Left lung (tissue), 4 donors: ENCODE measurements at regions not wholly inside any gene's neighbourhood (a gene's known extent, or its start where the extent isn't known, plus 50 kb on each side); places are given as distances from the start of the nearest gene placed in this dataset.
"Not testable (repeated sequence)": the region's sequence is repeated elsewhere in the genome, so short reads cannot be mapped to it uniquely, and the experiment has no call there.

Experiments used
- ATAC-seq: fragments of 200-7000 bp; cut with Tn5 transposase; one replicate; pipeline ENCODE4 v1.9.1; 2020; ENCODE audit warnings: moderate library complexity
- DNase-seq, 4 donors: peaks; one replicate each; pipeline ENCODE4 v3.0.0-alpha.2; 2013 to 2020
- H3K27ac ChIP-seq, 2 donors: fragments of 200-600 bp; sonication (generic) in 1 of 2; one replicate each; pipeline versions ENCODE4 v1.5.0 to v1.8.0; 2020 to 2021
- H3K27me3 ChIP-seq, 2 donors: fragments of 200-600 bp; sonication (generic) in 1 of 2; one replicate each; pipeline versions ENCODE4 v1.5.0 to v1.8.0; 2020 to 2021
- H3K36me3 ChIP-seq, 2 donors: fragments of 200-600 bp; sonication (generic) in 1 of 2; one replicate each; pipeline versions ENCODE4 v1.5.0 to v1.8.0; 2020 to 2021
- H3K4me1 ChIP-seq, 2 donors: fragments of 200-600 bp; one replicate each; pipeline ENCODE4 v1.8.0; 2021
- H3K4me3 ChIP-seq, 2 donors: fragments of 200-600 bp; sonication (generic) in 1 of 2; one replicate each; pipeline versions ENCODE4 v1.5.0 to v1.8.0; 2020 to 2021; ENCODE audit warnings: mild to moderate bottlenecking in 1 of 2
- H3K9me3 ChIP-seq, 2 donors: fragments of 200-600 bp; sonication (generic) in 1 of 2; one replicate each; pipeline versions ENCODE4 v1.5.0 to v1.8.0; 2020 to 2021
- intact Hi-C, 2 donors: fragments of 100-400 bp; cut with DNase I; formaldehyde crosslinking; loops; one replicate each; pipeline versions ENCODE4 v1.11.2 to v1.14.2; 2022
- TF ChIP-seq, protein P1 (sequence below), 2 donors: fragments of 200-600 bp; sonication (generic) in 1 of 2; IDR thresholded peaks; one replicate each; pipeline versions ENCODE4 v1.5.0 to v1.8.0; 2021; ENCODE audit warnings: antibody characterized with exemption in 2 of 2
- donor health status: DM: no; HTN: yes; CAD: no.
- donor health status: DM: no; HTN: no; CAD: no.

DNA sequence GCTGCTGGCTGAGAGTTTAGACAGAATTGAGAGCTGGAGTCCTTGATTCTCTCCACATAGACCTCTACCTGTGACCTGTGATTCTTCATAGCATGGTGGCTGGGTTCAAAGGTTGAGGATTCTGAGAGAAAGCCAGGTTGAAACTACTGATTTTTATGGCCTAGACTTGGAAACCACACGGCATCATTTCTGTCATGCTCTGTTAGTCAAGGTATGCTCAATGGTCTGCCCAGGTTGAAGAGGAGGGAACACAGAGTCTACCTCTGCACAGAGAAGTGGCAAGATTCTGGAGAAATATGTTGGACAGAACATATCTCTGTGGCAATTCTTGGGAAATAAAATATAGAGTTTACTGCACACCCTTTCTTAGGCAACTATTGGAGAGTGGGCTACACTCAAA, 57.2 kb upstream of the CXorf66 start:
- Histone ChIP-seq H3K27ac (no peak overlapping the region), H3K4me3 (no peak overlapping the region), H3K36me3 (no peaks in the 10 kb centered on the region), H3K9me3 (no peaks in the 10 kb centered on the region), H3K27me3 (no peaks in the 10 kb centered on the region), H3K4me1 (no peaks in the 10 kb centered on the region)
- no peak for DNase-seq
- intact Hi-C loops: no loop called here
- TF ChIP-seq, protein P1, sequence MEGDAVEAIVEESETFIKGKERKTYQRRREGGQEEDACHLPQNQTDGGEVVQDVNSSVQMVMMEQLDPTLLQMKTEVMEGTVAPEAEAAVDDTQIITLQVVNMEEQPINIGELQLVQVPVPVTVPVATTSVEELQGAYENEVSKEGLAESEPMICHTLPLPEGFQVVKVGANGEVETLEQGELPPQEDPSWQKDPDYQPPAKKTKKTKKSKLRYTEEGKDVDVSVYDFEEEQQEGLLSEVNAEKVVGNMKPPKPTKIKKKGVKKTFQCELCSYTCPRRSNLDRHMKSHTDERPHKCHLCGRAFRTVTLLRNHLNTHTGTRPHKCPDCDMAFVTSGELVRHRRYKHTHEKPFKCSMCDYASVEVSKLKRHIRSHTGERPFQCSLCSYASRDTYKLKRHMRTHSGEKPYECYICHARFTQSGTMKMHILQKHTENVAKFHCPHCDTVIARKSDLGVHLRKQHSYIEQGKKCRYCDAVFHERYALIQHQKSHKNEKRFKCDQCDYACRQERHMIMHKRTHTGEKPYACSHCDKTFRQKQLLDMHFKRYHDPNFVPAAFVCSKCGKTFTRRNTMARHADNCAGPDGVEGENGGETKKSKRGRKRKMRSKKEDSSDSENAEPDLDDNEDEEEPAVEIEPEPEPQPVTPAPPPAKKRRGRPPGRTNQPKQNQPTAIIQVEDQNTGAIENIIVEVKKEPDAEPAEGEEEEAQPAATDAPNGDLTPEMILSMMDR (IDR thresholded peaks at IDR 0.05): no peak
- no peak for ATAC-seq

DNA sequence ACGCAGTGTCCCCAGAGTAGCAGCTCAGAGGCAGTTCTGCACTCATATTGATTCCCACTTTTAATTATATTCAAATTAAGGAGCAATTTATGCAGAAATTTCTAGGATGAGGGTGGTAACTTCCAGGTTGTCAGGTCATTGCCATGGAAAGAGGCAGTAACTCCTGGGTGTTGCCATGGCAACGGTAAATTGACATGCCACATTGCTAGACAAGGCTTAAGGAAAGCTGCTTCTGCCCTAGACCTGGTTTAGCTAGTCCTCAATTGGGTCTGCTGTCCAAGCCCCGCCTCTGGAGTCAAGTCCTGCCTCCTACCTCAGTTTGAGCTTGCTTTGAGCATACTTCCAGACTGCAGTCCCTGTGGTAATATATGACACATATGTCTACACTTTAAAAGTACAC, 53.8 kb upstream of the CXorf66 start:
- DNase-seq: not testable (repeated sequence)

More for the DNA sequence above, 53.8 kb upstream of the CXorf66 start:
- intact Hi-C loops, H3K4me1 ChIP-seq, ATAC-seq, H3K36me3 ChIP-seq, H3K4me3 ChIP-seq, H3K9me3 ChIP-seq, H3K27ac ChIP-seq, H3K27me3 ChIP-seq: not testable (repeated sequence)
